GM21423 (cell line): ENCODE measurements at regions not wholly inside any gene's neighbourhood (a gene's known extent, or its start where the extent isn't known, plus 50 kb on each side); places are given as distances from the start of the nearest gene placed in this dataset.

Experiments
- ATAC-seq: cut with Tn5 transposase; IDR thresholded peaks from one replicate; pipeline ENCODE4 v1.9.1; 2021; ENCODE audit warnings: mild to moderate bottlenecking, moderate library complexity; ENCODE audit not compliant: unreplicated experiment

- ATAC-seq, result no peak
Measured at GRCh38 chr1:219774386-219774785, 154.0 kb downstream of the SLC30A10 start.

- peak; percentile 99 for ATAC-seq
Measured at GRCh38 chr1:219773775-219774174, 154.6 kb downstream of the SLC30A10 start.

- no peak for ATAC-seq
Measured at GRCh38 chr1:219773110-219773509, 155.2 kb downstream of the SLC30A10 start.

- no peak for ATAC-seq
Measured at GRCh38 chr1:219772265-219773036, 155.9 kb downstream of the SLC30A10 start.

- ATAC-seq, result no peak
Measured at GRCh38 chr1:219771080-219771479, 157.3 kb downstream of the SLC30A10 start.

- ATAC-seq, result no peak
Measured at GRCh38 chr1:219763321-219763720, 150.4 kb upstream of the ZC3H11B start.

GRCh38 chr1:219761208-219761860 lies 148.4 kb upstream of the ZC3H11B start:
- no peak for ATAC-seq

- no peak for ATAC-seq
Measured at GRCh38 chr1:219759095-219759494, 146.2 kb upstream of the ZC3H11B start.

GRCh38 chr1:219757890-219758289 lies 145.0 kb upstream of the ZC3H11B start:
- ATAC-seq, result no peak

- ATAC-seq, result no peak
Measured at GRCh38 chr1:219755234-219755633, 142.3 kb upstream of the ZC3H11B start.

GRCh38 chr1:219754767-219755166 lies 141.9 kb upstream of the ZC3H11B start:
- no peak for ATAC-seq

- ATAC-seq, result no peak
Measured at GRCh38 chr1:219753914-219754313, 141.0 kb upstream of the ZC3H11B start.

GRCh38 chr1:219752645-219753044 lies 139.7 kb upstream of the ZC3H11B start:
- no peak for ATAC-seq

- no peak for ATAC-seq
Measured at GRCh38 chr1:219751870-219752507, 139.1 kb upstream of the ZC3H11B start.

- no peak for ATAC-seq
Measured at GRCh38 chr1:219749370-219749769, 136.5 kb upstream of the ZC3H11B start.

- ATAC-seq, result no peak
Measured at GRCh38 chr1:219746141-219746540, 133.2 kb upstream of the ZC3H11B start.

GRCh38 chr1:219744652-219745469 lies 132.0 kb upstream of the ZC3H11B start:
- ATAC-seq, result no peak

- no peak for ATAC-seq
Measured at GRCh38 chr1:219741011-219741970, 128.4 kb upstream of the ZC3H11B start.

- no peak for ATAC-seq
Measured at GRCh38 chr1:219733511-219734174, 120.7 kb upstream of the ZC3H11B start.
